ENCODE measurements at regions not wholly inside any gene's neighbourhood (a gene's known extent, or its start where the extent isn't known, plus 50 kb on each side); places are given as distances from the start of the nearest gene placed in this dataset.
A peak's percentile ranks its signal among the peaks of the same experiment; 100 is the strongest.

DNA sequence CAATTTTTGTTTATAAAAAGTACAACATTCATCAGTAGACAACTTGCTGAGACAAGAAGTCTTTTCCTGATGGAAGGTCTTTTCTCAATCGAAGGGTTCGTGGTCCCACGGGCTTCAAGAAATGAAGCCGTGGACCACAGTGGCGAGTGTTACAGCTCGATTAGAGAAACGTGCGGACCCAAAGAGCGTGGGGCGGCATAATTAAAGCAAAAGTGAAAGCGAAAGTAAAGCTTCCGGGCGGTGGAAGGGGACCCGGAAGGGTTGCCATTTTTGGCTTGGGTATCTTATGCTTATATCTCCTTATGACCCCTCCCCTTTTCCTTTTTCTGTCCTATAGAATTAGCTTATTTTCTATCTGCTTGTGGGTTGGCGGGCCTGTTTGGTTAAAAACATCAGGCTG lies 2309.4 kb upstream of the ACO1 start:
- Histone ChIP-seq H3K4me1 (no peaks in the 10 kb centered on the region), H3K27ac (no peak overlapping the region), H3K27me3 (no peaks in the 10 kb centered on the region), H3K9me3 (no peaks in the 10 kb centered on the region), H3K36me3 (no peaks in the 10 kb centered on the region), H3K4me3 (no peak overlapping the region)
- ATAC-seq (no peak), DNase-seq (no peak)
- 78% methylated on average over 15 of the region's 15 CpGs for WGBS (ENCODE audit: insufficient coverage, low coverage, low lambda C conversion rate, missing lambda C conversion rate)
- TF ChIP-seq, protein P1, sequence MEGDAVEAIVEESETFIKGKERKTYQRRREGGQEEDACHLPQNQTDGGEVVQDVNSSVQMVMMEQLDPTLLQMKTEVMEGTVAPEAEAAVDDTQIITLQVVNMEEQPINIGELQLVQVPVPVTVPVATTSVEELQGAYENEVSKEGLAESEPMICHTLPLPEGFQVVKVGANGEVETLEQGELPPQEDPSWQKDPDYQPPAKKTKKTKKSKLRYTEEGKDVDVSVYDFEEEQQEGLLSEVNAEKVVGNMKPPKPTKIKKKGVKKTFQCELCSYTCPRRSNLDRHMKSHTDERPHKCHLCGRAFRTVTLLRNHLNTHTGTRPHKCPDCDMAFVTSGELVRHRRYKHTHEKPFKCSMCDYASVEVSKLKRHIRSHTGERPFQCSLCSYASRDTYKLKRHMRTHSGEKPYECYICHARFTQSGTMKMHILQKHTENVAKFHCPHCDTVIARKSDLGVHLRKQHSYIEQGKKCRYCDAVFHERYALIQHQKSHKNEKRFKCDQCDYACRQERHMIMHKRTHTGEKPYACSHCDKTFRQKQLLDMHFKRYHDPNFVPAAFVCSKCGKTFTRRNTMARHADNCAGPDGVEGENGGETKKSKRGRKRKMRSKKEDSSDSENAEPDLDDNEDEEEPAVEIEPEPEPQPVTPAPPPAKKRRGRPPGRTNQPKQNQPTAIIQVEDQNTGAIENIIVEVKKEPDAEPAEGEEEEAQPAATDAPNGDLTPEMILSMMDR (IDR thresholded peaks at IDR 0.05) = no peak
- no peak for TF ChIP-seq POLR2A (IDR thresholded peaks at IDR 0.05)
- intact Hi-C loops (cut with DNase I) = no loop called here

GRCh38 chr9:30075451-30076199 lies 2308.8 kb upstream of the ACO1 start:
- H3K27me3 ChIP-seq = no peaks in the 10 kb centered on the region
- no peaks in the 10 kb centered on the region for H3K9me3 ChIP-seq
- H3K4me1 ChIP-seq = no peaks in the 10 kb centered on the region
- H3K27ac ChIP-seq = no peak overlapping the region
- intact Hi-C loops (cut with DNase I) = no loop called here
- no peaks in the 10 kb centered on the region for H3K36me3 ChIP-seq
- DNase-seq (no peak), ATAC-seq (peak in 1 of 4 donors; percentile 50)
- 31% methylated on average over 3 of the region's 3 CpGs for WGBS (ENCODE audit: insufficient coverage, low coverage, low lambda C conversion rate, missing lambda C conversion rate)
- no peak overlapping the region for H3K4me3 ChIP-seq
- TF ChIP-seq, protein P1 (IDR thresholded peaks at IDR 0.05) = no peak
- TF ChIP-seq POLR2A (IDR thresholded peaks at IDR 0.05) = no peak

- no peak for DNase-seq
- intact Hi-C loops (cut with DNase I) = no loop called here
- Histone ChIP-seq H3K27me3 (no peaks in the 10 kb centered on the region), H3K4me3 (no peak overlapping the region), H3K36me3 (no peaks in the 10 kb centered on the region), H3K27ac (no peak overlapping the region), H3K4me1 (no peaks in the 10 kb centered on the region), H3K9me3 (no peaks in the 10 kb centered on the region)
- ATAC-seq = no peak
- no peak for TF ChIP-seq POLR2A (IDR thresholded peaks at IDR 0.05)
- TF ChIP-seq, protein P1 (IDR thresholded peaks at IDR 0.05) = no peak
- 17% methylated on average over 1 of the region's 2 CpGs for WGBS (ENCODE audit: insufficient coverage, low coverage, low lambda C conversion rate, missing lambda C conversion rate)
These were observed 2306.2 kb upstream of the ACO1 start for GRCh38 chr9:30078195-30078594.

GRCh38 chr9:30089428-30089827 lies 2295.0 kb upstream of the ACO1 start:
- intact Hi-C loops (cut with DNase I) = no loop called here
- 54% methylated on average over 4 of the region's 5 CpGs for WGBS (ENCODE audit: insufficient coverage, low coverage, low lambda C conversion rate, missing lambda C conversion rate)
- Histone ChIP-seq H3K27ac (no peak overlapping the region), H3K4me1 (no peaks in the 10 kb centered on the region), H3K36me3 (no peaks in the 10 kb centered on the region), H3K27me3 (no peaks in the 10 kb centered on the region), H3K9me3 (no peaks in the 10 kb centered on the region), H3K4me3 (no peak overlapping the region)
- no peak for DNase-seq
- TF ChIP-seq, protein P1 (IDR thresholded peaks at IDR 0.05) = no peak
- TF ChIP-seq POLR2A (IDR thresholded peaks at IDR 0.05) = no peak
- no peak for ATAC-seq

Measured in right lobe of liver (tissue), 6 donors.